Uterus (tissue), 2 donors: ENCODE measurements at regions not wholly inside any gene's neighbourhood (a gene's known extent, or its start where the extent isn't known, plus 50 kb on each side); places are given as distances from the start of the nearest gene placed in this dataset.

Source experiments
- CTCF ChIP-seq, 4 experiments: fragments of 200-600 bp in 2 of 4; fragments of 450-650 bp in 2 of 4; sonication (generic) in 2 of 4; IDR thresholded peaks; one replicate each; pipeline ENCODE4 v1.5.1; 2016 to 2019; ENCODE audit warnings: antibody characterized with exemption in 4 of 4, mild to moderate bottlenecking in 2 of 4, moderate library complexity in 1 of 4
- POLR2A ChIP-seq, 2 donors: fragments of 450-650 bp; IDR thresholded peaks; one replicate each; pipeline ENCODE4 v1.6.1; 2016; ENCODE audit warnings: antibody characterized with exemption in 2 of 2, mild to moderate bottlenecking in 1 of 2, moderate library complexity in 1 of 2

- TF ChIP-seq CTCF (IDR thresholded peaks at IDR 0.05), result no peak
- TF ChIP-seq POLR2A (IDR thresholded peaks at IDR 0.05), result no peak
Measured at GRCh38 chr1:95370691-95371562, 136.9 kb downstream of the RWDD3 start.
